ENCODE measurements at regions not wholly inside any gene's neighbourhood (a gene's known extent, or its start where the extent isn't known, plus 50 kb on each side); places are given as distances from the start of the nearest gene placed in this dataset.

DNA sequence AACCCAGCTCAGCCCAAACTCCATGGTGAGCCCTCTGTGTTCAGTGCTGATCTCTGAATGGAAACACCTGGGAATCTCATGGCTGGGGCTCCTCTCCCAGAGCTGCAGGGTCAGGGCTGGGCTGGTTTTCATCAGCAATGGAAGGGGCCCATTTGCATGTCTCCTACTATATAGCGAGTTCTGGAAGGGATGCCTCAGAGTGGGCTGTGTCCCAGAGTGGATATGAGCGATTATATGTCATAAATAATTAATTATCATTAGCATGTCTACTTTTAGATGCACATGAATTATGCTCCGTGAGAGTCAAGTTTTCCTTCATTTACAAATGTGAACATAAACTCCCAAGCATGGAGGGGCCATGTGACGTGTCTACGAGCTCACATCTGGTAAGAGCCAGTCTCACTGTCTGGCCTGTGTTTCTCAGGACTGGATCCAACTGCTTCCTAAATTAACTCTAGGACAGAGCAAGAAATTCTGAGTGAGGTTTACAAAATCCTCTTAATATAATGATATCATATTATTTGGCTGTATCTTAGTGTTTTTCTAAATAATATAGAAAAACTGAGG is 553.4 kb downstream of the GOLGA6L6 start:
- Histone ChIP-seq H2AFZ (ENCODE audit: insufficient read depth, low read depth, low read length, poor library complexity, severe bottlenecking) (no peak overlapping the region), H3K36me3 (replicated peaks in 1 of 2; ENCODE audit: control insufficient read depth in 1 of 2, insufficient read depth in 2 of 2, low read length in 2 of 2) (no peaks in the 10 kb centered on the region), H3K4me3 (replicated peaks in 1 of 3; ENCODE audit: low read depth in 2 of 3, low read length in 3 of 3) (no peak overlapping the region), H3K4me2 (replicated peaks; ENCODE audit: extremely low read depth, low read length, poor library complexity, severe bottlenecking) (no peak overlapping the region), H3K9ac (ENCODE audit: insufficient read depth, low read length, poor library complexity, severe bottlenecking) (no peak overlapping the region), H3K4me1 (ENCODE audit: control insufficient read depth in 1 of 2, insufficient read depth in 2 of 2, low read length in 2 of 2) (no peaks in the 10 kb centered on the region), H3K27ac (ENCODE audit: low read depth in 1 of 2, low read length in 2 of 2) (no peak overlapping the region), H3K9me3 (replicated peaks in 1 of 2; ENCODE audit: control insufficient read depth in 1 of 2, insufficient read depth in 1 of 2, low read length in 2 of 2) (peaks cover 27 to 38% of the 10 kb centered on the region in 2 donors), H3K79me2 (ENCODE audit: insufficient read depth, low read length) (no peaks in the 10 kb centered on the region), H4K20me1 (ENCODE audit: insufficient read depth, low read length) (no peaks in the 10 kb centered on the region), H3K27me3 (ENCODE audit: control insufficient read depth in 2 of 2, insufficient read depth in 2 of 2, low read length in 2 of 2) (no peaks in the 10 kb centered on the region)
- TF ChIP-seq, protein P1, sequence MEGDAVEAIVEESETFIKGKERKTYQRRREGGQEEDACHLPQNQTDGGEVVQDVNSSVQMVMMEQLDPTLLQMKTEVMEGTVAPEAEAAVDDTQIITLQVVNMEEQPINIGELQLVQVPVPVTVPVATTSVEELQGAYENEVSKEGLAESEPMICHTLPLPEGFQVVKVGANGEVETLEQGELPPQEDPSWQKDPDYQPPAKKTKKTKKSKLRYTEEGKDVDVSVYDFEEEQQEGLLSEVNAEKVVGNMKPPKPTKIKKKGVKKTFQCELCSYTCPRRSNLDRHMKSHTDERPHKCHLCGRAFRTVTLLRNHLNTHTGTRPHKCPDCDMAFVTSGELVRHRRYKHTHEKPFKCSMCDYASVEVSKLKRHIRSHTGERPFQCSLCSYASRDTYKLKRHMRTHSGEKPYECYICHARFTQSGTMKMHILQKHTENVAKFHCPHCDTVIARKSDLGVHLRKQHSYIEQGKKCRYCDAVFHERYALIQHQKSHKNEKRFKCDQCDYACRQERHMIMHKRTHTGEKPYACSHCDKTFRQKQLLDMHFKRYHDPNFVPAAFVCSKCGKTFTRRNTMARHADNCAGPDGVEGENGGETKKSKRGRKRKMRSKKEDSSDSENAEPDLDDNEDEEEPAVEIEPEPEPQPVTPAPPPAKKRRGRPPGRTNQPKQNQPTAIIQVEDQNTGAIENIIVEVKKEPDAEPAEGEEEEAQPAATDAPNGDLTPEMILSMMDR (IDR thresholded peaks at IDR 0.05) = no peak
- no peak for DNase-seq
- Mint-ChIP-seq H3K27ac (no peak overlapping the region), H3K9me3 (peaks cover 6 to 19% (median 12%) of the 10 kb centered on the region in 7 donors), H3K36me3 (no peaks in the 10 kb centered on the region), H3K4me1 (no peaks in the 10 kb centered on the region), H3K4me3 (no peak overlapping the region), H3K27me3 (ENCODE audit: low read depth in 3 of 3) (peaks cover 0 to 5% (median 0%) of the 10 kb centered on the region in 3 donors)
- intact Hi-C loops (cut with micrococcal nuclease) = no loop called here
- WGBS (ENCODE audit: insufficient coverage) = 60% methylated on average over 1 of the region's 5 CpGs

GRCh38 chr15:19987389-19988048 is 554.1 kb downstream of the GOLGA6L6 start:
- TF ChIP-seq, protein P1 (IDR thresholded peaks at IDR 0.05) = no peak
- Histone ChIP-seq H3K4me2 (replicated peaks; ENCODE audit: extremely low read depth, low read length, poor library complexity, severe bottlenecking) (no peak overlapping the region), H3K4me3 (replicated peaks in 1 of 3; ENCODE audit: low read depth in 2 of 3, low read length in 3 of 3) (no peak overlapping the region), H3K79me2 (ENCODE audit: insufficient read depth, low read length) (no peaks in the 10 kb centered on the region), H3K36me3 (replicated peaks in 1 of 2; ENCODE audit: control insufficient read depth in 1 of 2, insufficient read depth in 2 of 2, low read length in 2 of 2) (no peaks in the 10 kb centered on the region), H4K20me1 (ENCODE audit: insufficient read depth, low read length) (no peaks in the 10 kb centered on the region), H2AFZ (ENCODE audit: insufficient read depth, low read depth, low read length, poor library complexity, severe bottlenecking) (no peak overlapping the region), H3K9me3 (replicated peaks in 1 of 2; ENCODE audit: control insufficient read depth in 1 of 2, insufficient read depth in 1 of 2, low read length in 2 of 2) (peaks cover 27 to 41% of the 10 kb centered on the region in 2 donors), H3K9ac (ENCODE audit: insufficient read depth, low read length, poor library complexity, severe bottlenecking) (no peak overlapping the region), H3K27ac (ENCODE audit: low read depth in 1 of 2, low read length in 2 of 2) (no peak overlapping the region), H3K27me3 (ENCODE audit: control insufficient read depth in 2 of 2, insufficient read depth in 2 of 2, low read length in 2 of 2) (no peaks in the 10 kb centered on the region), H3K4me1 (ENCODE audit: control insufficient read depth in 1 of 2, insufficient read depth in 2 of 2, low read length in 2 of 2) (no peaks in the 10 kb centered on the region)
- Mint-ChIP-seq H3K4me1 (no peaks in the 10 kb centered on the region), H3K27me3 (ENCODE audit: low read depth in 3 of 3) (peaks cover 0 to 5% (median 0%) of the 10 kb centered on the region in 3 donors), H3K9me3 (peaks cover 6 to 19% (median 12%) of the 10 kb centered on the region in 7 donors), H3K27ac (no peak overlapping the region), H3K36me3 (no peaks in the 10 kb centered on the region), H3K4me3 (no peak overlapping the region)
- no peak for DNase-seq
- intact Hi-C loops (cut with micrococcal nuclease) = no loop called here
- 37% methylated on average over 6 of the region's 13 CpGs for WGBS (ENCODE audit: insufficient coverage)

Data from CD14-positive monocyte (primary cell).